HG02981 (cell line): ENCODE measurements at regions not wholly inside any gene's neighbourhood (a gene's known extent, or its start where the extent isn't known, plus 50 kb on each side); places are given as distances from the start of the nearest gene placed in this dataset.
"Not testable (repeated sequence)": the region's sequence is repeated elsewhere in the genome, so short reads cannot be mapped to it uniquely, and the experiment has no call there.

Experiments
- ATAC-seq: cut with Tn5 transposase; IDR thresholded peaks from one replicate; pipeline ENCODE4 v1.9.1; 2021; ENCODE audit warnings: mild to moderate bottlenecking, moderate library complexity; ENCODE audit not compliant: unreplicated experiment

- ATAC-seq = not testable (repeated sequence)
Observed at GRCh38 chr6:4725136-4725760, 51.0 kb upstream of the CDYL start.

GRCh38 chr6:4724727-4725126, 51.5 kb upstream of the CDYL start:
- ATAC-seq = not testable (repeated sequence)

GRCh38 chr6:4723383-4723782, 52.8 kb upstream of the CDYL start:
- no peak for ATAC-seq

GRCh38 chr6:4721368-4721767, 54.8 kb upstream of the CDYL start:
- ATAC-seq = not testable (repeated sequence)

- ATAC-seq = no peak
Observed at GRCh38 chr6:4719491-4719890, 56.7 kb upstream of the CDYL start.

- no peak for ATAC-seq
Observed at GRCh38 chr6:4717856-4718255, 58.3 kb upstream of the CDYL start.

GRCh38 chr6:4717124-4717523, 59.1 kb upstream of the CDYL start:
- no peak for ATAC-seq

GRCh38 chr6:4714961-4715501, 61.2 kb upstream of the CDYL start:
- ATAC-seq = no peak

- ATAC-seq = no peak
Observed at GRCh38 chr6:4712291-4712690, 63.9 kb upstream of the CDYL start.

- no peak for ATAC-seq
Observed at GRCh38 chr6:4707011-4707410, 69.2 kb upstream of the CDYL start.

- no peak for ATAC-seq
Observed at GRCh38 chr6:4705809-4706208, 70.4 kb upstream of the CDYL start.

GRCh38 chr6:4703382-4703781, 72.8 kb upstream of the CDYL start:
- ATAC-seq = no peak

- ATAC-seq = no peak
Observed at GRCh38 chr6:4698901-4699659, 77.1 kb upstream of the CDYL start.

- ATAC-seq = no peak
Observed at GRCh38 chr6:4693173-4693970, 82.8 kb upstream of the CDYL start.

GRCh38 chr6:4692664-4693063, 83.5 kb upstream of the CDYL start:
- ATAC-seq = no peak

GRCh38 chr6:4687989-4688947, 87.9 kb upstream of the CDYL start:
- ATAC-seq = no peak

- no peak for ATAC-seq
Observed at GRCh38 chr6:4687656-4687988, 88.6 kb upstream of the CDYL start.

GRCh38 chr6:4682431-4683097, 93.6 kb upstream of the CDYL start:
- ATAC-seq = no peak

GRCh38 chr6:4678506-4679300, 97.5 kb upstream of the CDYL start:
- ATAC-seq = no peak
